ENCODE measurements at regions not wholly inside any gene's neighbourhood (a gene's known extent, or its start where the extent isn't known, plus 50 kb on each side); places are given as distances from the start of the nearest gene placed in this dataset.
"Not testable (repeated sequence)": the region's sequence is repeated elsewhere in the genome, so short reads cannot be mapped to it uniquely, and the experiment has no call there.

- H3K4me3 ChIP-seq (ENCODE audit: low read depth, low read length), result no peak overlapping the region
- DNase-seq (ENCODE audit: low read depth), result no peak
- no peak for TF ChIP-seq CTCF (IDR thresholded peaks at IDR 0.05; ENCODE audit: insufficient read depth, low read length)
Measured at GRCh38 chr3:182412066-182412465, 381.2 kb upstream of the ATP11B start.

GRCh38 chr3:182413061-182413460 is 380.2 kb upstream of the ATP11B start:
- TF ChIP-seq CTCF (IDR thresholded peaks at IDR 0.05; ENCODE audit: insufficient read depth, low read length), result no peak
- H3K4me3 ChIP-seq (ENCODE audit: low read depth, low read length), result no peak overlapping the region
- no peak for DNase-seq (ENCODE audit: low read depth)

GRCh38 chr3:182413682-182414081 is 379.6 kb upstream of the ATP11B start:
- TF ChIP-seq CTCF (IDR thresholded peaks at IDR 0.05; ENCODE audit: insufficient read depth, low read length), result no peak
- no peak for DNase-seq (ENCODE audit: low read depth)
- no peak overlapping the region for H3K4me3 ChIP-seq (ENCODE audit: low read depth, low read length)

- no peak overlapping the region for H3K4me3 ChIP-seq (ENCODE audit: low read depth, low read length)
- TF ChIP-seq CTCF (IDR thresholded peaks at IDR 0.05; ENCODE audit: insufficient read depth, low read length), result no peak
- no peak for DNase-seq (ENCODE audit: low read depth)
Measured at GRCh38 chr3:182414586-182414985, 378.7 kb upstream of the ATP11B start.

GRCh38 chr3:182420741-182421140 is 372.6 kb upstream of the ATP11B start:
- DNase-seq (ENCODE audit: low read depth), result no peak
- H3K4me3 ChIP-seq (ENCODE audit: low read depth, low read length), result no peak overlapping the region
- TF ChIP-seq CTCF (IDR thresholded peaks at IDR 0.05; ENCODE audit: insufficient read depth, low read length), result no peak

GRCh38 chr3:182424006-182424405 is 369.3 kb upstream of the ATP11B start:
- H3K4me3 ChIP-seq (ENCODE audit: low read depth, low read length), result no peak overlapping the region
- TF ChIP-seq CTCF (IDR thresholded peaks at IDR 0.05; ENCODE audit: insufficient read depth, low read length), result no peak
- no peak for DNase-seq (ENCODE audit: low read depth)

GRCh38 chr3:182425926-182426718 is 367.2 kb upstream of the ATP11B start:
- H3K4me3 ChIP-seq (ENCODE audit: low read depth, low read length); DNase-seq (ENCODE audit: low read depth): not testable (repeated sequence)

GRCh38 chr3:182431972-182432371 is 361.3 kb upstream of the ATP11B start:
- not testable (repeated sequence) for H3K4me3 ChIP-seq (ENCODE audit: low read depth, low read length); DNase-seq (ENCODE audit: low read depth)

Data from fibroblast of the aortic adventitia (primary cell).